ENCODE measurements at regions not wholly inside any gene's neighbourhood (a gene's known extent, or its start where the extent isn't known, plus 50 kb on each side); places are given as distances from the start of the nearest gene placed in this dataset.
A peak's percentile ranks its signal among the peaks of the same experiment; 100 is the strongest.
"Not testable (repeated sequence)": the region's sequence is repeated elsewhere in the genome, so short reads cannot be mapped to it uniquely, and the experiment has no call there.

- Mint-ChIP-seq H3K9me3 (peaks cover 0 to 11% (median 0%) of the 10 kb centered on the region in 8 donors), H3K27me3 (peaks cover 35 to 36% of the 10 kb centered on the region in 2 donors), H3K36me3 (peaks cover 0 to 3% of the 10 kb centered on the region in 2 donors), H3K27ac (peak overlapping the region in 5 of 7 donors; percentile 32 to 89 (median 77)), H3K4me3 (peak overlapping the region; percentile 81 to 98 (median 90)), H3K4me1 (peaks cover 13 to 34% (median 22%) of the 10 kb centered on the region in 4 donors)
- Histone ChIP-seq H3K4me3 (ENCODE audit: low read length in 2 of 2) (peak overlapping the region; percentile 61 to 66), H3K9me3 (ENCODE audit: control insufficient read depth in 1 of 2, low read length in 2 of 2) (no peaks in the 10 kb centered on the region), H3K27ac (ENCODE audit: low read depth, low read length) (no peak overlapping the region), H3K4me1 (ENCODE audit: insufficient read depth, low read length) (peaks cover 26% of the 10 kb centered on the region), H3K36me3 (ENCODE audit: insufficient read depth, low read length) (no peaks in the 10 kb centered on the region), H3K27me3 (ENCODE audit: insufficient read depth, low read length) (peaks cover 48% of the 10 kb centered on the region)
- DNase-seq = peak; percentile 5 to 45 (median 24)
- intact Hi-C loops (cut with micrococcal nuclease) = no loop called here
- ChIA-PET POLR2A (ENCODE audit: partially characterized antibody) (no interaction called here), CTCF (ENCODE audit: partially characterized antibody) (no interaction called here)
Measured at GRCh38 chr1:228647523-228648444, 87.5 kb upstream of the RHOU start.

- Histone ChIP-seq H3K27ac (ENCODE audit: low read depth, low read length) (no peak overlapping the region), H3K27me3 (ENCODE audit: insufficient read depth, low read length) (peaks cover 53% of the 10 kb centered on the region), H3K4me1 (ENCODE audit: insufficient read depth, low read length) (peaks cover 26% of the 10 kb centered on the region), H3K36me3 (ENCODE audit: insufficient read depth, low read length) (no peaks in the 10 kb centered on the region), H3K4me3 (ENCODE audit: low read length in 2 of 2) (no peak overlapping the region), H3K9me3 (ENCODE audit: control insufficient read depth in 1 of 2, low read length in 2 of 2) (no peaks in the 10 kb centered on the region)
- Mint-ChIP-seq H3K36me3 (peaks cover 0 to 3% of the 10 kb centered on the region in 2 donors), H3K27me3 (peaks cover 38 to 39% of the 10 kb centered on the region in 2 donors), H3K9me3 (peaks cover 0 to 11% (median 0%) of the 10 kb centered on the region in 8 donors), H3K4me3 (peak overlapping the region in 7 of 8 donors; percentile 81 to 98 (median 90)), H3K4me1 (peaks cover 13 to 34% (median 22%) of the 10 kb centered on the region in 4 donors), H3K27ac (peak overlapping the region in 1 of 7 donors; percentile 77)
- DNase-seq = no peak
- CTCF ChIA-PET (ENCODE audit: partially characterized antibody) = no interaction called here
- intact Hi-C loops (cut with micrococcal nuclease) = no loop called here
- POLR2A ChIA-PET (ENCODE audit: partially characterized antibody) = no interaction called here
Measured at GRCh38 chr1:228648647-228649383, 86.5 kb upstream of the RHOU start.

- POLR2A ChIA-PET (ENCODE audit: partially characterized antibody) = no interaction called here
- Histone ChIP-seq H3K27me3 (ENCODE audit: insufficient read depth, low read length) (peaks cover 57% of the 10 kb centered on the region), H3K36me3 (ENCODE audit: insufficient read depth, low read length) (no peaks in the 10 kb centered on the region), H3K9me3 (ENCODE audit: control insufficient read depth in 1 of 2, low read length in 2 of 2) (no peaks in the 10 kb centered on the region), H3K4me1 (ENCODE audit: insufficient read depth, low read length) (peaks cover 26% of the 10 kb centered on the region), H3K4me3 (ENCODE audit: low read length in 2 of 2) (no peak overlapping the region), H3K27ac (ENCODE audit: low read depth, low read length) (no peak overlapping the region)
- no peak overlapping the region for H3K4me3 Mint-ChIP-seq
- H3K4me1 Mint-ChIP-seq = peaks cover 13 to 34% (median 22%) of the 10 kb centered on the region in 4 donors
- peaks cover 0 to 11% (median 0%) of the 10 kb centered on the region in 8 donors for H3K9me3 Mint-ChIP-seq
- DNase-seq = no peak
- H3K36me3 Mint-ChIP-seq = peaks cover 0 to 3% of the 10 kb centered on the region in 2 donors
- CTCF ChIA-PET (ENCODE audit: partially characterized antibody) = interaction anchor here (1.1 to 3.0 kb wide), 3 partner anchors 14 to 607 kb away, joined by 3 to 11 read pairs (median 5); no protein-coding TSS in a partner anchor
- peaks cover 44% of the 10 kb centered on the region in 2 donors for H3K27me3 Mint-ChIP-seq
- intact Hi-C loops (cut with micrococcal nuclease) = no loop called here
- no peak overlapping the region for H3K27ac Mint-ChIP-seq
Measured at GRCh38 chr1:228650141-228650540, 85.1 kb upstream of the RHOU start.

- Histone ChIP-seq H3K4me1 (ENCODE audit: insufficient read depth, low read length) (peaks cover 26% of the 10 kb centered on the region), H3K27ac (ENCODE audit: low read depth, low read length) (no peak overlapping the region), H3K9me3 (ENCODE audit: control insufficient read depth in 1 of 2, low read length in 2 of 2) (no peaks in the 10 kb centered on the region), H3K27me3 (ENCODE audit: insufficient read depth, low read length) (peaks cover 57% of the 10 kb centered on the region), H3K4me3 (ENCODE audit: low read length in 2 of 2) (no peak overlapping the region), H3K36me3 (ENCODE audit: insufficient read depth, low read length) (no peaks in the 10 kb centered on the region)
- Mint-ChIP-seq H3K4me1 (peaks cover 13 to 34% (median 22%) of the 10 kb centered on the region in 4 donors), H3K27me3 (peaks cover 49 to 50% of the 10 kb centered on the region in 2 donors), H3K9me3 (peaks cover 0 to 11% (median 0%) of the 10 kb centered on the region in 8 donors), H3K27ac (no peak overlapping the region), H3K36me3 (peaks cover 0 to 3% of the 10 kb centered on the region in 2 donors), H3K4me3 (no peak overlapping the region)
- DNase-seq = no peak
- ChIA-PET CTCF (ENCODE audit: partially characterized antibody) (interaction anchor here (1.1 to 3.0 kb wide), 3 partner anchors 13 to 606 kb away, joined by 3 to 11 read pairs (median 5); no protein-coding TSS in a partner anchor), POLR2A (ENCODE audit: partially characterized antibody) (no interaction called here)
- intact Hi-C loops (cut with micrococcal nuclease) = no loop called here
Measured at GRCh38 chr1:228650946-228651345, 84.3 kb upstream of the RHOU start.

- no peaks in the 10 kb centered on the region for H3K36me3 ChIP-seq (ENCODE audit: insufficient read depth, low read length)
- peaks cover 57% of the 10 kb centered on the region for H3K27me3 ChIP-seq (ENCODE audit: insufficient read depth, low read length)
- H3K27ac ChIP-seq (ENCODE audit: low read depth, low read length) = no peak overlapping the region
- peak overlapping the region in 1 of 8 donors; percentile 17 for H3K4me3 Mint-ChIP-seq
- CTCF ChIA-PET (ENCODE audit: partially characterized antibody) = interaction anchor here (3.0 kb wide), 1 partner anchor 12 kb away, joined by 11 read pairs; no protein-coding TSS in a partner anchor
- H3K36me3 Mint-ChIP-seq = peaks cover 0 to 3% of the 10 kb centered on the region in 2 donors
- peak overlapping the region in 1 of 7 donors; percentile 19 for H3K27ac Mint-ChIP-seq
- H3K27me3 Mint-ChIP-seq = peaks cover 45 to 52% of the 10 kb centered on the region in 2 donors
- peaks cover 8 to 27% (median 16%) of the 10 kb centered on the region in 4 donors for H3K4me1 Mint-ChIP-seq
- POLR2A ChIA-PET (ENCODE audit: partially characterized antibody) = no interaction called here
- DNase-seq = no peak
- no peak overlapping the region for H3K4me3 ChIP-seq (ENCODE audit: low read length in 2 of 2)
- H3K4me1 ChIP-seq (ENCODE audit: insufficient read depth, low read length) = peaks cover 20% of the 10 kb centered on the region
- peaks cover 0 to 8% (median 0%) of the 10 kb centered on the region in 8 donors for H3K9me3 Mint-ChIP-seq
- intact Hi-C loops (cut with micrococcal nuclease) = no loop called here
- no peaks in the 10 kb centered on the region for H3K9me3 ChIP-seq (ENCODE audit: control insufficient read depth in 1 of 2, low read length in 2 of 2)
Measured at GRCh38 chr1:228652116-228652515, 83.2 kb upstream of the RHOU start.

- DNase-seq; H3K27ac Mint-ChIP-seq; H3K36me3 ChIP-seq (ENCODE audit: insufficient read depth, low read length); H3K9me3 Mint-ChIP-seq; POLR2A ChIA-PET (ENCODE audit: partially characterized antibody); H3K4me3 ChIP-seq (ENCODE audit: low read length in 2 of 2); H3K27ac ChIP-seq (ENCODE audit: low read depth, low read length); H3K9me3 ChIP-seq (ENCODE audit: control insufficient read depth in 1 of 2, low read length in 2 of 2); intact Hi-C loops (cut with micrococcal nuclease); H3K36me3 Mint-ChIP-seq; H3K4me3 Mint-ChIP-seq: not testable (repeated sequence)
- H3K27me3 ChIP-seq (ENCODE audit: insufficient read depth, low read length) = peaks cover 52% of the 10 kb centered on the region
- CTCF ChIA-PET (ENCODE audit: partially characterized antibody) = interaction anchor here (0.9 to 2.1 kb wide), 2 partner anchors 11 to 16 kb away, joined by 4 to 7 read pairs; no protein-coding TSS in a partner anchor
- peaks cover 3 to 17% (median 8%) of the 10 kb centered on the region in 4 donors for H3K4me1 Mint-ChIP-seq
- peaks cover 10% of the 10 kb centered on the region for H3K4me1 ChIP-seq (ENCODE audit: insufficient read depth, low read length)
- H3K27me3 Mint-ChIP-seq = peaks cover 39 to 55% of the 10 kb centered on the region in 2 donors
Measured at GRCh38 chr1:228653057-228653456, 82.2 kb upstream of the RHOU start.
